ENCODE measurements at regions not wholly inside any gene's neighbourhood (a gene's known extent, or its start where the extent isn't known, plus 50 kb on each side); places are given as distances from the start of the nearest gene placed in this dataset.

DNA sequence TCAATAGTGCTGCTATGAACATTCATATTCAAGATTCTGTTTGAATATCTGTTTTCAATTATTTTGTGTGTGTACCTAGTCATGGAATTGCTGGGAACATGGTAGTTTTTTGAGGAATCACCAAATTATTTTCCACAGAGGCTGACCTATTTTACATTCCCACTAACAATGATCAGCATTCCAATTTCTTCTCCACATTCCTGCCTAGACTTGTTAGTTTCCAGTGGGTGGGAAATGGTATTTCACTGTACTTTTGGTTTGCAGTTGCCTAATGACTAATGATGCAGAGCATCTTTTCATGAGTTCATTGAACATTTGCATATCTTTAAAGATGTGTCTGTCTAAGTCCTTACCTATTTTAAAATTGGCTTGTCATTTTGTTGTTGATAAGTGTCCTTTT lies 1182.6 kb upstream of the B3GALT2 start:
- TF ChIP-seq POLR2AphosphoS5 (IDR thresholded peaks at IDR 0.05; ENCODE audit: low read depth, low read length) (no peak), TAF1 (IDR thresholded peaks at IDR 0.05; ENCODE audit: borderline replicate concordance, insufficient read depth, low read length) (no peak), SIN3A (IDR thresholded peaks at IDR 0.05; ENCODE audit: borderline replicate concordance, insufficient read depth, low read length) (no peak), FOXP2 (optimal IDR thresholded peaks at IDR 0.05; ENCODE audit: borderline replicate concordance, extremely low read depth, extremely low read length, insufficient read depth) (no peak)
- TF ChIP-seq, protein P1, sequence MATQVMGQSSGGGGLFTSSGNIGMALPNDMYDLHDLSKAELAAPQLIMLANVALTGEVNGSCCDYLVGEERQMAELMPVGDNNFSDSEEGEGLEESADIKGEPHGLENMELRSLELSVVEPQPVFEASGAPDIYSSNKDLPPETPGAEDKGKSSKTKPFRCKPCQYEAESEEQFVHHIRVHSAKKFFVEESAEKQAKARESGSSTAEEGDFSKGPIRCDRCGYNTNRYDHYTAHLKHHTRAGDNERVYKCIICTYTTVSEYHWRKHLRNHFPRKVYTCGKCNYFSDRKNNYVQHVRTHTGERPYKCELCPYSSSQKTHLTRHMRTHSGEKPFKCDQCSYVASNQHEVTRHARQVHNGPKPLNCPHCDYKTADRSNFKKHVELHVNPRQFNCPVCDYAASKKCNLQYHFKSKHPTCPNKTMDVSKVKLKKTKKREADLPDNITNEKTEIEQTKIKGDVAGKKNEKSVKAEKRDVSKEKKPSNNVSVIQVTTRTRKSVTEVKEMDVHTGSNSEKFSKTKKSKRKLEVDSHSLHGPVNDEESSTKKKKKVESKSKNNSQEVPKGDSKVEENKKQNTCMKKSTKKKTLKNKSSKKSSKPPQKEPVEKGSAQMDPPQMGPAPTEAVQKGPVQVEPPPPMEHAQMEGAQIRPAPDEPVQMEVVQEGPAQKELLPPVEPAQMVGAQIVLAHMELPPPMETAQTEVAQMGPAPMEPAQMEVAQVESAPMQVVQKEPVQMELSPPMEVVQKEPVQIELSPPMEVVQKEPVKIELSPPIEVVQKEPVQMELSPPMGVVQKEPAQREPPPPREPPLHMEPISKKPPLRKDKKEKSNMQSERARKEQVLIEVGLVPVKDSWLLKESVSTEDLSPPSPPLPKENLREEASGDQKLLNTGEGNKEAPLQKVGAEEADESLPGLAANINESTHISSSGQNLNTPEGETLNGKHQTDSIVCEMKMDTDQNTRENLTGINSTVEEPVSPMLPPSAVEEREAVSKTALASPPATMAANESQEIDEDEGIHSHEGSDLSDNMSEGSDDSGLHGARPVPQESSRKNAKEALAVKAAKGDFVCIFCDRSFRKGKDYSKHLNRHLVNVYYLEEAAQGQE (IDR thresholded peaks at IDR 0.05; ENCODE audit: insufficient read depth in 1 of 2, low read depth in 2 of 2, low read length in 2 of 2), result no peak
